KMS-11 (cell line): ENCODE measurements at regions not wholly inside any gene's neighbourhood (a gene's known extent, or its start where the extent isn't known, plus 50 kb on each side); places are given as distances from the start of the nearest gene placed in this dataset.

Source experiments
- H2AFZ ChIP-seq: fragments of 200-600 bp; sonication (generic); 2 replicates; pipeline ENCODE4 v1.6.1; 2016; ENCODE audit warnings: antibody characterized with exemption, mixed run types, low read depth
- H3K27ac ChIP-seq: fragments of 200-600 bp; sonication (generic); 2 replicates; pipeline ENCODE4 v1.6.1; 2016; ENCODE audit warnings: mild to moderate bottlenecking, mixed run types
- H3K27me3 ChIP-seq: fragments of 200-600 bp; sonication (generic); 2 replicates; pipeline ENCODE4 v1.6.1; 2017; ENCODE audit warnings: mild to moderate bottlenecking, low read depth, mixed run types, moderate library complexity; ENCODE audit not compliant: insufficient read depth
- H3K36me3 ChIP-seq: fragments of 200-600 bp; sonication (generic); 2 replicates; pipeline ENCODE4 v1.6.1; 2017; ENCODE audit warnings: mild to moderate bottlenecking, mixed run types; ENCODE audit not compliant: insufficient read depth
- H3K4me1 ChIP-seq: fragments of 200-600 bp; sonication (generic); 2 replicates; pipeline ENCODE4 v1.6.1; 2016; ENCODE audit warnings: mild to moderate bottlenecking, low read depth, mixed run types; ENCODE audit not compliant: poor library complexity, severe bottlenecking
- H3K4me2 ChIP-seq: fragments of 200-600 bp; sonication (generic); 2 replicates; pipeline ENCODE4 v1.7.0; 2016; ENCODE audit warnings: mild to moderate bottlenecking, mixed run types
- H3K4me3 ChIP-seq: fragments of 200-600 bp; sonication (generic); IDR thresholded peaks from 2 replicates; pipeline ENCODE4 v1.6.1; 2017; ENCODE audit warnings: low read depth, low read length, mixed read lengths; ENCODE audit not compliant: insufficient read depth
- H3K79me2 ChIP-seq: fragments of 200-600 bp; sonication (generic); 2 replicates; pipeline ENCODE4 v1.6.1; 2016; ENCODE audit warnings: low read depth, mixed run types; ENCODE audit not compliant: insufficient read depth
- H3K9ac ChIP-seq: fragments of 200-600 bp; sonication (generic); 2 replicates; pipeline ENCODE4 v1.6.1; 2016; ENCODE audit warnings: mild to moderate bottlenecking, mixed run types
- H4K20me1 ChIP-seq: fragments of 200-600 bp; sonication (generic); 2 replicates; pipeline ENCODE4 v1.6.1; 2016; ENCODE audit warnings: mild to moderate bottlenecking, mixed run types; ENCODE audit not compliant: insufficient read depth
- TF ChIP-seq, protein P1 (sequence below): fragments of 200-600 bp; sonication (generic); conservative IDR thresholded peaks from 2 replicates; pipeline ENCODE4 v1.6.1; 2017; ENCODE audit warnings: low read depth, mild to moderate bottlenecking, antibody characterized with exemption, low read length, moderate library complexity, mixed read lengths

DNA sequence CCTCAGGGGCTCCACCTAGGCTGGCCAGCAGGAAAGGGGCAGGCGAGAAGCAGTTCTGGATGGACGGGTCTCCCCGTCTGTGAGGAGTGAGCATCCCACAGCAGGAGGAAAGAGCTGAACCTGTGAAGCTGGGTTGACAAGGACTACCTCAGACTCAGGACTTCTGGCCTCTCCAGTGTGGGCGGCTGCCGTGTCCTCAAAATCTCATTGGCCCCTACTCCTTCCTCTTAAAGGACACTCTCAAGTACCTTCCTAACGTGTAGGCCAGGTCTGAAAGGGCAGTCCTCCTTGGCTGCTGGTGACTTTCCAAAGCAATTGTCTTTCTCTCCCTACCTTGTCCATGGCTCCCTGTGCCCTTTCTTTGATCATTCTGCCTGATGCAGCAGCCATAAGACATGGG is 107.0 kb upstream of the AKIP1 start:
- H2AFZ ChIP-seq = no peak overlapping the region
- no peaks in the 10 kb centered on the region for H3K36me3 ChIP-seq
- H3K4me1 ChIP-seq = no peaks in the 10 kb centered on the region
- H3K79me2 ChIP-seq = no peaks in the 10 kb centered on the region
- H3K27ac ChIP-seq = no peak overlapping the region
- no peaks in the 10 kb centered on the region for H3K27me3 ChIP-seq
- H3K4me2 ChIP-seq = no peak overlapping the region
- no peak overlapping the region for H3K9ac ChIP-seq
- H3K4me3 ChIP-seq = no peak overlapping the region
- H4K20me1 ChIP-seq = no peaks in the 10 kb centered on the region
- TF ChIP-seq, protein P1, sequence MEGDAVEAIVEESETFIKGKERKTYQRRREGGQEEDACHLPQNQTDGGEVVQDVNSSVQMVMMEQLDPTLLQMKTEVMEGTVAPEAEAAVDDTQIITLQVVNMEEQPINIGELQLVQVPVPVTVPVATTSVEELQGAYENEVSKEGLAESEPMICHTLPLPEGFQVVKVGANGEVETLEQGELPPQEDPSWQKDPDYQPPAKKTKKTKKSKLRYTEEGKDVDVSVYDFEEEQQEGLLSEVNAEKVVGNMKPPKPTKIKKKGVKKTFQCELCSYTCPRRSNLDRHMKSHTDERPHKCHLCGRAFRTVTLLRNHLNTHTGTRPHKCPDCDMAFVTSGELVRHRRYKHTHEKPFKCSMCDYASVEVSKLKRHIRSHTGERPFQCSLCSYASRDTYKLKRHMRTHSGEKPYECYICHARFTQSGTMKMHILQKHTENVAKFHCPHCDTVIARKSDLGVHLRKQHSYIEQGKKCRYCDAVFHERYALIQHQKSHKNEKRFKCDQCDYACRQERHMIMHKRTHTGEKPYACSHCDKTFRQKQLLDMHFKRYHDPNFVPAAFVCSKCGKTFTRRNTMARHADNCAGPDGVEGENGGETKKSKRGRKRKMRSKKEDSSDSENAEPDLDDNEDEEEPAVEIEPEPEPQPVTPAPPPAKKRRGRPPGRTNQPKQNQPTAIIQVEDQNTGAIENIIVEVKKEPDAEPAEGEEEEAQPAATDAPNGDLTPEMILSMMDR = no peak

DNA sequence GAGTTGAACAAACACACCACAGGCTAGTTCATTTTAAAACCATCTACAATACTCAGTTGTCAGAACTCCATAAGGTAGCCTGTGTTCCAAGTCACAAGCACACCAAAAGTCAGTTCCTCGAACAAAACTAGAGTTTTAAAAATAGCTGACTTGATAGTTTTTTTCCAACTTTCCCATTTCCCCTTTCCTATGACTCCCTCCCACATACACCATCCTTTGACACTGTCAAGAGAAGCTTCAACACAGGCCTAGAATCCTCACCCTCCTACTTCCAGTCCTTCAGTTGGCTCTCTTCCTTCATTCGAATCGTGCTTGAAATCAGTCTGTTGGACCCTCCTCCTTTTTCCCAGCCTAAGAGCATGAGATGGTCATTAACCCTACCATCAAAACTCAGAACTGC is 105.7 kb upstream of the AKIP1 start:
- Histone ChIP-seq H2AFZ (no peak overlapping the region), H3K4me2 (no peak overlapping the region), H3K79me2 (no peaks in the 10 kb centered on the region), H3K4me3 (no peak overlapping the region), H3K4me1 (no peaks in the 10 kb centered on the region), H3K9ac (no peak overlapping the region), H3K27me3 (no peaks in the 10 kb centered on the region), H3K27ac (no peak overlapping the region), H4K20me1 (no peaks in the 10 kb centered on the region), H3K36me3 (no peaks in the 10 kb centered on the region)
- TF ChIP-seq, protein P1 = no peak

DNA sequence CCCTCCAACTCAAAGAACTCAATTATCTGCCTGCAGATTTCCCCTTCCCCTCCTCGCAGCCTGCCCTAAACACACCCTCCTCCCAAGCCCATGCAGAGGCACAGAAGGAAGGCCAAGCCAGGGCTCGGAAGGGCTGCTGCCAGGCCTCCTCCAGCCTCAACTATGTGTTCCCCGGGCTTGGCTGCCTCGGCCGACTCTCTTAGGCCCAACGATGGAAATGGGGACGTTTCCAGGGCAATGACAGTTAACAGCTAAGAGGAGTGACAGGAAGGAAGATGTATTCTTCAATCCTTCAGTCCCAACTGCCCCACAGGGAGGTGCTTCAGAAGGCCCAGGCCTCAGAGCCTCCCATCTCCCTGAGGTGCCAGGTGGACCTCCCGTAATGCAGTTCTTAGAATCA is 104.0 kb upstream of the AKIP1 start:
- Histone ChIP-seq H3K79me2 (no peaks in the 10 kb centered on the region), H3K27ac (no peak overlapping the region), H3K4me3 (no peak overlapping the region), H2AFZ (no peak overlapping the region), H3K27me3 (no peaks in the 10 kb centered on the region), H3K36me3 (no peaks in the 10 kb centered on the region), H3K9ac (no peak overlapping the region), H3K4me2 (no peak overlapping the region), H4K20me1 (no peaks in the 10 kb centered on the region), H3K4me1 (no peaks in the 10 kb centered on the region)
- TF ChIP-seq, protein P1 = no peak

DNA sequence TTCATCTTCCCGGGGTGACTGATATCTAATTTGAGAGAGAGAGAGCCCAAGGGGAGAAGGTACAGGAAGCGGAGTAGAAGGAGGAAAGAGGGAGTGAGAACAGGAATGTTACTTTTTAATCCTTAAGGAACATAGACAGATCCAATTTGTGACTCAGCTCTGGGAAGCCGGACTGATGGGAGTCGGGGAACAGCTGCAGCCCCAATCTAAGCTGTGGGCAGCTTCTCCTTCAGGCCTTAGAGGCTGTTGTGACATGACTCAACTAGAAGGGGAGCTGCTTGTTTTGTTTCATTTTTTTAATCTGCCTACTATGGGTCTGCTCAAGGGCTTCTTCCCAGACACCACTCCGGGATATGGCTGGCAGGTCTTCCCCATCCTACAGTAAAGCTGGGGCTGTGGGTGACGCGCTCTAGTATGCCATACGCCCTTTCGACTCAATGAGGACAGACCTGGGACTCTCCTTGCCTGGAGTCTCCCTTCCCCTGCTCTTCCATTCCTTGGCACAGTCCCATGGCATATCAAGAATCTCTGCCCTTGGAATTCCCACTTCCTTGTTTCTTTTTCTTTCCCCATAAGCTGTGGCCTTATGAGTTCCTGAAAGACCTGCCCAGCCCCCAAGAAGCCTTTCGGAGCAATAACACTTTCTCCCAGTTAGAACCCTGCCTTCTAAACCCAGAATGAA is 103.3 kb upstream of the AKIP1 start:
- Histone ChIP-seq H2AFZ (no peak overlapping the region), H3K79me2 (no peaks in the 10 kb centered on the region), H3K9ac (no peak overlapping the region), H3K27me3 (no peaks in the 10 kb centered on the region), H4K20me1 (no peaks in the 10 kb centered on the region), H3K4me1 (no peaks in the 10 kb centered on the region), H3K36me3 (no peaks in the 10 kb centered on the region), H3K27ac (no peak overlapping the region), H3K4me2 (no peak overlapping the region), H3K4me3 (no peak overlapping the region)
- TF ChIP-seq, protein P1 = no peak
